ENCODE measurements at regions not wholly inside any gene's neighbourhood (a gene's known extent, or its start where the extent isn't known, plus 50 kb on each side); places are given as distances from the start of the nearest gene placed in this dataset.

DNA sequence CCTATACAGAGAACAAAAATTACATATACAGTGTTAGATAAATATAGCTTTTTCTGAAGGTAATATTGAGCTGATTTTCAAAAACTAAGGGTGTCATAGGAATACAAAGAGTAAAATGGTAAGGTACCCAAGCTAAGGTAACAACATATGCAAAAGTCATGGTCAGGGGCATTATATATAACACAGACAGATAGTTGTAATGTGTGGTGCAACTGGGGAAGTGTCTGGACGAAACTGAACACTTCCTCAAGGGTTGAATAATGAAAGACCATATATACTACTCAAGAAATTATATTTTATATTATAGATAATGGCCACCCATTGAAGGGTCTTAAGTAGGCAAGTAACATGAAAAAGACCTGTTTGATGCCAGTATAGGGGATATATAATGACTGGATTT, 262.1 kb upstream of the CXXC4 start:
- no peak for DNase-seq (ENCODE audit: low read depth)

DNA sequence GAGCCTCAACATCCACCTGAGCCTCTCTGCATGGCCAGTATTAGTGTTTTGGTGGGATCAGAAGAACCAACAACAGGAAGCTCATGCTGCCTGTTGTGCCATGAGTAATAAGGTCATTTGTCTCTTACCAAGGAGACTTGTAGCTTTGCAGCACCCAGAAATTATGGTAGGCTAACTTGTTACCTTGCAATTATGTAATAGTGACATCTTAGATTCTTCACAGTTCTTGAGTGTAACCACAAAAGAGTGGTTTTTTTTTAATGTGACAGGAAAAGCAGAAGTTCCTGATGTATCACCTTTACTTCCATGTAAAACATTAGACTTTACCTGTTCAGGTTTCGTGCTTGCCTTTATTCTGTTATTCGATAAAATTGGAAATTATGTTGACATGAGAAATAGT, 263.9 kb upstream of the CXXC4 start:
- no peak for DNase-seq (ENCODE audit: low read depth)
- no peak overlapping the region for H3K4me3 ChIP-seq (ENCODE audit: low read depth, low read length)

More for the DNA sequence above, 262.1 kb upstream of the CXXC4 start:
- no peak overlapping the region for H3K4me3 ChIP-seq (ENCODE audit: low read depth, low read length)

DNA sequence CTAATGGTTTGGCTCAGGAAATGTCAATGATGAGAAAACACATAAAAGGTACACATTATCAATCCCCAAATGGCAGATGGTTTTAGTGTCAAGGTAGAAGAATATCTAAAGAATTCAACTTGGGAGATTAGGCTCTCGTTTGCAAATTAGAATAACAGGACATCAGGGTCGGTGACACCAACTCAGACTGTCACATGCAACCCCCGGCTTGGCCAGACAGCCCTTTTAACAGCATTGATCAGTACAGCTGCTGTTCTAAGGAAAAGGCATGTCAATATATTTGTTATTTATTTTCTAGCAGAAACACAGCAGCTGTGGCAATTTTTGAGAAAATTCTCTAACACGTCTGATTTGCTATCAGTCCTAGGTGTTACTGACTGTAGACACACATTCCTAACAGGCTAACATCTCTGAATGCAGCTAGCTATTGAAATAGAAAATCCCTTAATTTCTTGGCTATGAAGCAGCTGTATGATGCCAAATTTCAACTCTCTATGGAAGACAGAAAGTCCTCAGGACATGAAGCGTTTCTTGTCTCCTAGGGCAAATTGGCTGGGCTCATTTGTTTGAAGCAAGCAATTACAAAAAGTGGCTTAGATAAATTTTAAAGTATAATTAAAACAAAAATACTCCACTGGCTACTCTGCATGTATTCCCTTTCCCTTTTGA, 269.0 kb upstream of the CXXC4 start:
- H3K4me3 ChIP-seq (ENCODE audit: low read depth, low read length), result no peak overlapping the region
- no peak for DNase-seq (ENCODE audit: low read depth)

DNA sequence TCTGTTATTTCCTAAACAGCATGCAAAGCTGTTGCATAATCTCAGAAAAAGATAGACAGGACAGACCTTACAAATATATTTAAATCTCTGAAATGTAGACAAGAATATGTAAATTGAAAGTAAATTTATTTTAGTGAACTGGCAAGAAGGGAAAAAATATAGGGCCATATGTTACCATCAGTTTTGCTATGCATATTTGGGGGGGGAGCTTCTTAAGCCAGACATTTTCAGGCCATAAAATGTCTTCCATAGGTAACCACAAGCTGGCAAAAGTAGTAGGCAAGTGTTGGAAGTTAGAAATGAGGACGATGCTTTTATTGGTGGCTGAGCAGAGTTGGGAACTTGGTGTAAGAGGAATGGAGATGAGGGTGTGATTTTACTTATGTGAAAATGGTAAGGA, 272.0 kb upstream of the CXXC4 start:
- DNase-seq (ENCODE audit: low read depth), result no peak
- no peak overlapping the region for H3K4me3 ChIP-seq (ENCODE audit: low read depth, low read length)

DNA sequence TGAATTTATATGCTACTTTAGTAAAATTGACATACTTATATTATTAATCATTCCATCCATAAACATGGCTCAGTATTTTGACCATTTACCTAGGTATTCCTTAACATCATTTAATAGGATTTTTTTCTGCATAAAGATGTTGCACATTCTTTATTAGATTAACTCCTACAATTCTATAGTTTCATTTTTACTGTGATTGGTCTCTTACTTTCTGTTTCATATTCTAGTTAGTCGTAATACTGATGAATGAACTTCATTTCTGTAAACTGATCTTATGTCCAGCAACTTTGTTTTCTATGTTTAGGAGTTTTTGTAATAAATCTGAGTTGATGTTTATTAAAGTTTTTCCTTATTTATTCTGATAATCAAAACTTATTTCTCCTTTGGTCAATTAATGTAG, 278.2 kb upstream of the CXXC4 start:
- no peak overlapping the region for H3K4me3 ChIP-seq (ENCODE audit: low read depth, low read length)
- DNase-seq (ENCODE audit: low read depth), result no peak

DNA sequence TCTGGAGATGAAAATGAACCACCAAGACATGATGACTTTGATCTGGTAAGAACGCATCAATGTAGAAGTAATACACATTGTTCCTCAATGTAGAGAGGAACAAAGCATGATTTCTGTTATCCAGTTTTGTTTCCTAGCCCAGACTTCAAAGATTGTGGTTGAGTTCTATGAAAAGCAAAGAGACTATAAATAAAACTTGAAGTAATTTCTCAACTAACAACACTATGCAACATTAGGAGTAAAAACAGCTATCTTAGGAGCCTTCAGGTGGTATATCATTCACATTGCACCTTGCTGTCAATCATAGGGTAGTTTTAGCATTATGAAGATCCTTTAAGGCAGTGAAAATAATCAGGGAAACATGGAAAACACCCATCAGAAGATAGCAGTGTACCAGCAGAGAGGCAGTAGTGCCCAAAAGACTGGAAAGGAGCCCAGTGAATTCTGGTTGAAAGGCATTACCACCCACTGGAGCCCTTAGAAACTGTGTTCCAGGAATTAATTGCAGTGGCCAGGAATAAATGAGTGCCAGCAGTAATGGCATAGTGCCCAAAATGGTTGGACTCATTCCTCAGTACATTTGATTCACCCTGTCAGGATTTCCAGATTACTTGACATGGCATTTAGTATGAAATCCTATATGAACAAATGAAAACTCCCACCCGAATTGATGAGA, 300.7 kb upstream of the CXXC4 start:
- no peak for DNase-seq (ENCODE audit: low read depth)
- H3K4me3 ChIP-seq (ENCODE audit: low read depth, low read length), result no peak overlapping the region

DNA sequence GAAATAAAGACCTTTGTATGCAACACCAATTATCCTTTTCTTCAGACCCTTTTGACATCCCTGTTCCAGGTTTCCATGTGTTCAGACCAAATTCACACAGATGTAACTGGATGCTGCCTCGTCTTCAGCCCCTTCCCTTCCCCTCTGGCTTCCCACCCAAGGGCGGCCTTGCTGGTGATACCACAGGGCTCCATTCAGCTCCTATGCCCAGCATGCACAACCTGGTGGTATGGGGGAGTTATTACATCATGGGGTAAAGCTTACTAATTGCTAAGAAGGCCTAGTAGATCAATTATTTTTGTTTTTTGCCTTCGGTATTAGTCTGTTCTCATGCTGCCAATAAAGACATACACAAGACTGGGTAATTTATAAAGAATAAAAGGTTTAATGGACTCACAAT, 317.0 kb upstream of the CXXC4 start:
- DNase-seq (ENCODE audit: low read depth), result no peak
- H3K4me3 ChIP-seq (ENCODE audit: low read depth, low read length), result no peak overlapping the region

DNA sequence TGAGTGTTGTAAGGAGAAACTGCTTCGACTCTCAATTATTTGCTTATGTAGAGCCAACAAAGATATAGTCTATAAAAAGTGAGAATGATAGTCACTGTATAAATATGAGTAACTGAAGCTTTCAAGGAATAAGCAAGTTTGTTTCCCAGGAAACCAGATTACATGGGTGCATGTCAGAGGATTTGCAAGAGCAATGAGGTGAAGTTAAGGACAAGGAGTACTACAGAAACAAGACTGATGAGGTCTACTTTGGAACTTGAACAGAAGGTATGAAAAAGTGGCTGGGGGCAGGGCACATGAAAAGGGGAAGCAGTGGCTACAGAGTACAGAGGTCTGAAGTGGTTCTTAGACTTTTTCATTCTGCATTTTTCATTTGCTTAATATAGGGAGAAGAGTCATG, 321.0 kb upstream of the CXXC4 start:
- no peak for DNase-seq (ENCODE audit: low read depth)
- H3K4me3 ChIP-seq (ENCODE audit: low read depth, low read length), result no peak overlapping the region

DNA sequence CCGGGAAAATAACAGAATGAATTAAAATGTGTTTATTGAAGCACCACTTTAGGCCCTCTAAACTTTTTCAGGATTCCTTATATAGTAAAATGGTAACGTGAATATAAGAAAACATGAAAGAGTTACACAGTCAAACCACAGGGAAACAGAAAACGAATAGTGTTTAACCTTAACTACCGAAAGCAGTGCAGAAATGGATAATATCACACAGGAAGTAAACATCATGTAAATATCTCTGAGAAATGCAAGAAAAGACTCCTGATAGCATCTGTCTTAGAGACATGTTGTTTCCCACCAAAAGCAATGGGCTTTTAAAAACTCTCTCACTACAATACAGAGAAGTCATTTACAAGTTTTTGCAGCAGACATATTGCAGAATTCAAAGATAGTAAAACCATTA, 323.9 kb upstream of the CXXC4 start:
- H3K4me3 ChIP-seq (ENCODE audit: low read depth, low read length), result no peak overlapping the region
- DNase-seq (ENCODE audit: low read depth), result no peak

DNA sequence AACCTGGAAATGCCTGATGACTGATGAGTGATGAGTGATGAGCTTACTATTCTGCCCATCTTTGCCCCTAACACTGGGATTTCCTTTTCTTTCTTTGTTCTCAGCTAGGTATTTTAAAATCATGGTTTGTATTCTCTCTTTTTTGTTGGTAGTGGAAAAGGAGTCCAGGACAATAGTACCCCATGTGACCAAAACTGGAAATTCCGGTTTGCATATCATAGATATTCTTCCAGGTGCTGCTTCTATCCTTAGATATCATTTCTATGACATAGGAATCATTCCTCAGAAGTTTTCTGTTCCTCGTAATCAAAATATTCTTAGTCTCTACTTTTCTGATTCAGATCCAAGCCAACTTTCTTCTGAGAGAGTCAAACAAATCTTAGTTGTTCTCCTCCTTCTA, 320.5 kb upstream of the TET2 start:
- no peak overlapping the region for H3K4me3 ChIP-seq (ENCODE audit: low read depth, low read length)
- DNase-seq (ENCODE audit: low read depth), result no peak

DNA sequence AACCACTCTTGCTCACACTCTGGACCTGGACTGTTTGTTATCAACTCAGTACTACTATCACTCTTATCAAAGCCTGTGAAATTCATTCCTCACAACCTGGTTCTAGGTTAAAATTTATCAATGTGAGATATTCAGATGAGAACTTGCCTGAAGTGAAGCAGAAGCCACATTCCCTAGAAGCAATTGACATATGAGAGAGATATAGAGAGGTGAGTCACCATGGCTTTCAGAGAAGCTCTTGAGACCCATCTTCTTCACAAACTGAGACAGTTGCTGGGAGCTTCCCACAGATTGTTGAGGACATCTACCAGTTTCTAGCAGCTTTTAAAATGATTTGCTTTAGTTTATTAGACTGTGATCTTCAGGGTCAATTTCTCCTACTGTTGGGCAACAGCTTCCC, 316.9 kb upstream of the TET2 start:
- H3K4me3 ChIP-seq (ENCODE audit: low read depth, low read length), result no peak overlapping the region
- no peak for DNase-seq (ENCODE audit: low read depth)

DNA sequence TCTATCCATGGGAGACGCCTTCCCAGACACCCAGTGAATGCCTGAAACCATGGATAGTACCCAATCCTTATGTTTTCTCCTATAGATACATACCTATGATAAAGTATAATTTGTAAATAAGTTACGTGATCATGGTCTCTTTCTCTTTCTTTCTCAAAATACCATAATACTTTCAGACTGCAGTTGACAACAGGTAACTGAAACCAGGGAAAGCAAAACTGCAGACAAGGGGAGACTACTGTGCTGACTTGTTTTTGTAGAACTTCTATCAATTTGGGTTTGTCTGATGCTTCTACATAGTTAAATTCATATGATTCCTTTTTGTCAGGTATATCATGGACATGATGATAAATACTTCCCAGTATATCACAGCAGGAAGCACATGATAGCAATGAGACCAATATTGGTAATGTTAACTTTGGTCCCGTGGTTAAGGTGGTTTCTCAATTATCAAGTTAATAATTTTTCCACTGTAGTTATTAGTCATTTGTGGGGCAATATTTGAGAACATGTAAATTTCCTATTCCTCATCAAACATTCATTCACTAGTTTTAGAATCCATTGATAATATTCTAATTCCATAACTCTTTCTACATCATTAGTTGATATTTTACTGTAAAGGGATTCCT, 298.0 kb upstream of the TET2 start:
- no peak for DNase-seq (ENCODE audit: low read depth)
- H3K4me3 ChIP-seq (ENCODE audit: low read depth, low read length), result no peak overlapping the region

DNA sequence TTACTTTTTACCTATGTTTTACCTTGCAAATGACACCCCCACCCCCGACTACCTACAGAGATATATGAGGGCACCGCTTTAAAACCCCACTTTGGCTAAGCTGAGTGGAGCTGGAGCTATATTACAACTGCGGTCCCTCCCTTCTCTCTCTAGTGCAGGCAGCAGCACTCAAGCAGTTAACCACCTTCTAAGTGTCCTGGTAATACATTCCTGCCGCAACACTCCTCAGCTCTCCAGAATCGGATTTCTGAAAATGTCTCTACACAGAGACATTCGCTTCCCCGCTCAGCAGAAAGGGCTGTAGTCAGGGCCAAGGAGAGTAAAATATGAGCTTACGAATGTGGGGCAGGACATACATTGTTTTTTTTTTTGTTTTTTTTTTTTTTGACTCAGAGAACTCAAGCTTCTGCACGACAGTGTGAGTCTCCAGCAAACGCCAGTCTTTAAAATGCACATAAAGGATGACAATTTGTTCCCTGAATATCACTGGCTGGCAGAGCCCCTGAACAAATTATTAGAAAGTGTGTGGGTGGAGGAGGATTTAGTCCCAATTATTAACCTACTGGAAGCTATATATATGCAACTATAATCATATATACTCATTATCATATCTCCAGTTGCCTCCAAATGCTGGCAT, 287.0 kb upstream of the TET2 start:
- no peak for DNase-seq (ENCODE audit: low read depth)
- H3K4me3 ChIP-seq (ENCODE audit: low read depth, low read length), result no peak overlapping the region

DNA sequence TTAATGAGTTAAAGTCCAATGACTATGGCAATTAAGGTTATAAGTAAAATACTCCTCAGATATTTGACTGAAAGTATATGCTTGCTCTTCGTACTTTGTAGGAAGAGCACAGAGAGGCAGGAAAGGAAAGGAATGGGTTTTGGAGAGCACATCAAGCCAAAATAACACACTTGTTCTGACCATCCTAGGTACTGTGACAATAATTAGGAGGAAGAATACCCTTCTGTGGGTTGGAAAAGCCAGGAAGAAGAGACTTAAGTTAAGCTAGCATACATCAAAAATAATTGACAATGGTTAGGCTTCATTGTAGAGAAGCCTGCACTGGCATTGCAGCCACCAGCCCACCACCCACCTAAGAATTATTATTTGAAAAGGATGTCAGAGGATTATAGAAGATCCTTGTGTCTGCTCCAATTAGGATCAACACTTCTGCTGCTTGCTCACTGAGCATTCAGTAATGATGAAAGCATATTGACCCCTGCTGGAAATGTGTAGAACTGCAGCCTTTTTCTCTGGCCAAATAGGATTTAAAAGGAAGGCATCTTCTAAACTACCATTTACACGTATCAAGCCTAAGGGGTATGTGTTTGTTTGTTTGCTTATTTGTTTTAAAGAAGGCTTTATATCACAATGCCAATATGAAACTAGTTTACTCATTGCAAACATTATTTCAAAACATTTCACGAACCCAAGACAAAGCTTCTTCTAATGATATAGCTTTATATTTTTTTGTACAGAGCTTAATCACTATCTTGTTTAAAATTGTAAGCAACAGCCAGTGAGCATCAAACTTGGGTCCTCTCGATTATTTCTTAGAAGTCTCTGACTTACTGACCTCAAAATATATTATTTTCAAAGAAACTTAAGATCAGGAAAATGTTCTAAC, 286.2 kb upstream of the TET2 start:
- DNase-seq (ENCODE audit: low read depth), result peak; percentile 18
- H3K4me3 ChIP-seq (ENCODE audit: low read depth, low read length), result no peak overlapping the region

DNA sequence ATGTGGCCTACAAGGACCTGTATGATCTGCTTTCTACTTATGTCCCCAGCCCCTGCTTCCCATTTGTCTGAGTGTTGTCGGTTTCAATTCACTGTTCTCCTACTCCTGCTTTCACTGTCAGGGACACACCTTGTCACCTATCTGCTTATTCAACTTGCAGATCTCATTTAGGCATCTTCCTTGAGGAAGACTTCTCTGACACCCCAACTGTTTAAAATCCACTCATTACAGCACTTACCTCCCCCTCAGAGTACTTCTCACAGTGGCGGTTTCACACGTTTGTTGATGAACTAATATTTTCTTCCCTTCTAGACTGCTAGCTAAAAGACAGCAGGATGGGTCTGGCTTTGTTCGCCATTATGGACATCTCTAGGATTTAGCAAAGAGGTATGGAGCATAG, 279.9 kb upstream of the TET2 start:
- H3K4me3 ChIP-seq (ENCODE audit: low read depth, low read length), result no peak overlapping the region
- no peak for DNase-seq (ENCODE audit: low read depth)

DNA sequence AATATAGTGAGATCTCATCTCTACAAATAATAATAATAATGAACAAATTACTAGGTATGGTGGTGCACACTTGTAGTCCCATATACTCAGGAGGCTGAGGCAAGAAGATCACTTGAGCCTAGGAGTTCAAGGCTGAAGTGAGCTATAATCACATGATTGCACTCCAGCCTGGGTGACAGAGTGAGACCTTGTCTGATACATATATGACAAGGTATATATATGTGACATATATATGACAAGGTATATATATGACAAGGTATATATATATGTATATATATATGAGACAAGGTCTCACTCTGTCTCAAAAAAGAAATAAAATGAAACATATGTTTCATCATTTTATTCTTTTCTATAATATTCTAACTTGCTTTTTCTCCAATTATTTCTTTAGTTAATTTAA, 278.1 kb upstream of the TET2 start:
- no peak for DNase-seq (ENCODE audit: low read depth)
- H3K4me3 ChIP-seq (ENCODE audit: low read depth, low read length), result no peak overlapping the region

DNA sequence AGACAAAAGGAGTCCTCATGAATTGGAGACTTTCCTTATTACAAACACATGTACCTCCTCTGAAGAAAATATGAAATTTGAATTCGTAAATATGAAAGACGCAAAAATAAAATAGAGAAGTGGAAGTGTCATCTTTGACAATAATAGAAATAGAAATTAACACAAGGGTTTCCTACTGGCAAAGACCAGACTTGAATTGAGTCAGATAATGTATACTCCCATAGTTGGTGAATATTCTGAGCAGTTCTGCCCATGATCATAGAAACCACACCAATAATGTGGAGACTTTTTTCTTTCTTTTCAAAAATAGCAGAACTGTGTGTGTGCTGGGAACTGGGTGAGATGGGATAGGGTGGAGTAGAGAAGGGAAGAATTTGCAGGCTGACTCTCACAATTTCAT, 277.7 kb upstream of the TET2 start:
- no peak overlapping the region for H3K4me3 ChIP-seq (ENCODE audit: low read depth, low read length)
- DNase-seq (ENCODE audit: low read depth), result no peak

DNA sequence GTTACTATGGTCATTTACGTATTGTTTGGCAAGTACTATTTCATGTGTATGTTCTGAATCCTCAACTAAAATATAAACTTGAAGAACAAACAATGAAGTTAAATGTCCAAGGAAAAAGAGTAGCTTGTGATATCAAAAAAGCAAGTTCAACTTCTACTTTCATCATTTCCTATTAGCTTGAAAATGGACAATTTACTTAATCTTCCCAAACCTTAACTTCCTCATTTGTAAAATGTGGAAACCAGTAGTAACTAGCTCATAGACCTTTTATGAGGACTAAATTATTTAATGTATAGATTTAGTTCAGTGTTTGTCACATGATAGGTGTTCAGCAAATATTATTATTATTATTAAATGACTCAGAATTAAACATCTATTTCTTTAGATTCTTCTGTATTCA, 276.8 kb upstream of the TET2 start:
- no peak for DNase-seq (ENCODE audit: low read depth)
- H3K4me3 ChIP-seq (ENCODE audit: low read depth, low read length), result no peak overlapping the region

DNA sequence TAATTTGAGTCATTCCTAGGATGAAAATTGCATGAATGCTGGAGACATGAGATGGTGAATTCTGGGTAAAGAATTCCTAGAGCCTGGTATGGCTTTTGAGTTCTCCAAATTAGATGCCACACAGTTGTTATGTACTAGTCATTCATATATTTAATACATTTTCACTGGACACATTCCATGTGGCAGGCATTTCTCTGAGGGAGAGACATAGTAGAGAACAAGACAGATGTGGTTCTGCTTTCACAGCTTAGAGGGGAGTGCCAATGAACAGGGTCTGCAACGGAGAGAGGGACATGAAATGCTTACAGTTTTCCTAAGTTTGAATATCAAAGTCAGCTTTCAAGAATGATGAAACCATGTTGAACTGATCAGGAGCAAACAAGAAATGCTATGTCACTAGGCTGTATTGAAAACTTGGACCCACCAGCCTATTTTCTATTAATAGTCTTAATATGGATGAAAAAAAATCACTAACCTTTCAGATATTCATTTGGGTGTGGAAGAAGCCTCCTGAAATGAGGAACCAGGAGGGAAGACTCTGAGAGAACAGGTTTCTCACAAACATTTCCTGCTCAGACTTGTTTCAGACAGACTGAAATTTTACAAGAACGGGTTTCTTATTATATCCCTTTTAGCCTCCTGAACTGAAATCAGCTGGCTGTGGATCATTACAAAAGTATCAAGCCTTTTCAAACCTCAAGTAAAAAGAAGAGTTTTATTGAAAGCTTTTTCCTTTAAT, 276.0 kb upstream of the TET2 start:
- no peak for DNase-seq (ENCODE audit: low read depth)

More for the DNA sequence above, 276.0 kb upstream of the TET2 start:
- H3K4me3 ChIP-seq (ENCODE audit: low read depth, low read length), result no peak overlapping the region

All from skeletal muscle cell (primary cell).